Uterus (tissue), 2 donors: ENCODE measurements at regions not wholly inside any gene's neighbourhood (a gene's known extent, or its start where the extent isn't known, plus 50 kb on each side); places are given as distances from the start of the nearest gene placed in this dataset.

Experiments used
- CTCF ChIP-seq, 4 experiments: fragments of 200-600 bp in 2 of 4; fragments of 450-650 bp in 2 of 4; sonication (generic) in 2 of 4; IDR thresholded peaks; one replicate each; pipeline ENCODE4 v1.5.1; 2016 to 2019; ENCODE audit warnings: antibody characterized with exemption in 4 of 4, mild to moderate bottlenecking in 2 of 4, moderate library complexity in 1 of 4
- POLR2A ChIP-seq, 2 donors: fragments of 450-650 bp; IDR thresholded peaks; one replicate each; pipeline ENCODE4 v1.6.1; 2016; ENCODE audit warnings: antibody characterized with exemption in 2 of 2, mild to moderate bottlenecking in 1 of 2, moderate library complexity in 1 of 2

DNA sequence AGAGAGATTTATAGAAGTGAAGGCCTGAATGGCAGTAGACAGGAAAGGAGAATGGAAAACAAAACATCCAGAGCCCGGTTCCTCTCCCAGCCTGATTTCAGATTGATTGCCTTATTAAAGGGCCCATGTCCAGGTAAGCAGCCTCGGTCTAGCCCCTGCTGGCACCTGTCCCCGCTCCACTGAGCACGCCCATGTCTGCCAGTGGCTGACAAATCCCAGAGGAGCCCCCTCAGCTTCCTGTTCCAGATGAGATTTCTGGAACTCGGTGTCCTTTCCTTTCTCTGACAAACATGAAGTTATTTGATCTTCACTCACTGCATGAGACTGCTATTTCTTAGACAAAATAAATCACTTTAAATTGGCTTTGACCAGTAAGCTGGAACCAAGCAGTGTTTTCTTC, 187.0 kb upstream of the ADCY2 start:
- TF ChIP-seq CTCF (IDR thresholded peaks at IDR 0.05) (no peak), POLR2A (IDR thresholded peaks at IDR 0.05) (no peak)
